Thyroid gland (tissue), 4 donors: ENCODE measurements at regions not wholly inside any gene's neighbourhood (a gene's known extent, or its start where the extent isn't known, plus 50 kb on each side); places are given as distances from the start of the nearest gene placed in this dataset.

ENCODE experiments used
- DNase-seq, 2 donors: peaks; one replicate each; pipeline ENCODE4 v3.0.0-alpha.2; 2019
- H3K27ac ChIP-seq, 3 donors: fragments of 200-600 bp; sonication (generic); 1 replicate in 2 of 3; 2 replicates in 1 of 3; pipeline ENCODE4 v1.5.1; 2016 to 2019; ENCODE audit warnings: mild to moderate bottlenecking in 1 of 3, moderate library complexity in 1 of 3
- H3K27me3 ChIP-seq: fragments of 200-600 bp; sonication (generic); one replicate; pipeline ENCODE4 v1.5.1; 2019
- H3K36me3 ChIP-seq, 2 donors: fragments of 200-600 bp; sonication (generic); one replicate each; pipeline ENCODE4 v1.5.1; 2016 to 2019
- H3K4me1 ChIP-seq, 2 donors: fragments of 200-600 bp; sonication (generic); one replicate each; pipeline ENCODE4 v1.5.1; 2017 to 2019
- H3K4me3 ChIP-seq, 3 donors: fragments of 200-600 bp; sonication (generic); replicated peaks in 1 of 3; 1 replicate in 2 of 3; 2 replicates in 1 of 3; pipeline ENCODE4 v1.5.1; 2016; ENCODE audit warnings: mild to moderate bottlenecking in 1 of 3
- H3K9me3 ChIP-seq: fragments of 200-600 bp; sonication (generic); one replicate; pipeline ENCODE4 v1.5.1; 2017
- POLR2A ChIP-seq, 2 donors: fragments of 450-650 bp; IDR thresholded peaks; one replicate each; pipeline ENCODE4 v1.6.1; 2017; ENCODE audit warnings: antibody characterized with exemption in 2 of 2, mild to moderate bottlenecking in 2 of 2, moderate library complexity in 1 of 2
- WGBS, 2 donors: methylation state at CpG; one replicate each; pipeline ENCODE4 v1.1.5; 2017; 5-methylcytosine and 5-hydroxymethylcytosine counted together
- intact Hi-C: fragments of 100-400 bp; cut with DNase I; formaldehyde crosslinking; loops from one replicate; pipeline ENCODE4 v1.15.1; 2023
- TF ChIP-seq, protein P1 (sequence below), 6 experiments: fragments of 200-600 bp in 3 of 6; fragments of 450-650 bp in 3 of 6; sonication (generic) in 3 of 6; IDR thresholded peaks; one replicate each; pipeline ENCODE4 v1.5.1; 2016 to 2019; ENCODE audit warnings: antibody characterized with exemption in 6 of 6, mild to moderate bottlenecking in 2 of 6, inconsistent platforms in 1 of 6, moderate library complexity in 1 of 6

DNA sequence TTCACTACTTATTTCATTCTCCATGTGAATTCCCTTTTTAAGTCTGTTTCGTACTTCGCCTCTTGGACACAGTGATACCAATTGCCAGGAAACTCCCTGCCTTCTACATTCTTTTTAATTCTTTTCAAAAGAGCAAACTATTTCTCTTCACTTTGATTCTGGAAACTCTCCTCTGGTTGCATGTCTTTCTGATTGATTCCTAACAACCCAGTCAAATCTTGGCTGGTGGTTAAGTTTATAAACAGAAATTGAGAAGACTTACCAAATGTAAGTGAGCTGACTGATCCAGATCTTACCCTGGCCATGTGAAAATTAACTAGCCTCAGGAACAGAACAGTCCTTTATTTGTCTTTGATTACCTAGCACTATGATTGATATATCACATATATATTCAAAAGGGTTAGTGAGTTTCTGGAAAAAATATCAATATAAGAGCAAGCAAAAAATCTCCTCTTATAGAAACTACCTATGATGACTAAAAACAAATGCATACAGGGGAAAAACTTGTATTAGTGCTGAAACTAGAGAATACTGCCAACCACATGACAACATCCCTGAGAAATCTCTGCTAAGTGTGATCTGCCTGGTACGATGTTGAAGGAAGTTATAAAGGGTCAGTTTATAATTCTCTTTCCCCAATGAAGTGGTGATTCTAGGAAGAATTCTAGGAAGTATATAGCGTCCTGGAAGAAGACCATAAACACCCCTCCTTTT is 152.6 kb upstream of the HTR2A start:
- no peak for DNase-seq
- Histone ChIP-seq H3K4me3 (no peak overlapping the region), H3K36me3 (no peaks in the 10 kb centered on the region), H3K27ac (no peak overlapping the region), H3K27me3 (no peaks in the 10 kb centered on the region), H3K4me1 (no peaks in the 10 kb centered on the region), H3K9me3 (no peaks in the 10 kb centered on the region)
- TF ChIP-seq, protein P1, sequence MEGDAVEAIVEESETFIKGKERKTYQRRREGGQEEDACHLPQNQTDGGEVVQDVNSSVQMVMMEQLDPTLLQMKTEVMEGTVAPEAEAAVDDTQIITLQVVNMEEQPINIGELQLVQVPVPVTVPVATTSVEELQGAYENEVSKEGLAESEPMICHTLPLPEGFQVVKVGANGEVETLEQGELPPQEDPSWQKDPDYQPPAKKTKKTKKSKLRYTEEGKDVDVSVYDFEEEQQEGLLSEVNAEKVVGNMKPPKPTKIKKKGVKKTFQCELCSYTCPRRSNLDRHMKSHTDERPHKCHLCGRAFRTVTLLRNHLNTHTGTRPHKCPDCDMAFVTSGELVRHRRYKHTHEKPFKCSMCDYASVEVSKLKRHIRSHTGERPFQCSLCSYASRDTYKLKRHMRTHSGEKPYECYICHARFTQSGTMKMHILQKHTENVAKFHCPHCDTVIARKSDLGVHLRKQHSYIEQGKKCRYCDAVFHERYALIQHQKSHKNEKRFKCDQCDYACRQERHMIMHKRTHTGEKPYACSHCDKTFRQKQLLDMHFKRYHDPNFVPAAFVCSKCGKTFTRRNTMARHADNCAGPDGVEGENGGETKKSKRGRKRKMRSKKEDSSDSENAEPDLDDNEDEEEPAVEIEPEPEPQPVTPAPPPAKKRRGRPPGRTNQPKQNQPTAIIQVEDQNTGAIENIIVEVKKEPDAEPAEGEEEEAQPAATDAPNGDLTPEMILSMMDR (IDR thresholded peaks at IDR 0.05), result no peak
- TF ChIP-seq POLR2A (IDR thresholded peaks at IDR 0.05), result no peak
- 75 to 77% methylated on average over 4 of the region's 4 CpGs for WGBS, 2 donors
- intact Hi-C loops, result no loop called here

DNA sequence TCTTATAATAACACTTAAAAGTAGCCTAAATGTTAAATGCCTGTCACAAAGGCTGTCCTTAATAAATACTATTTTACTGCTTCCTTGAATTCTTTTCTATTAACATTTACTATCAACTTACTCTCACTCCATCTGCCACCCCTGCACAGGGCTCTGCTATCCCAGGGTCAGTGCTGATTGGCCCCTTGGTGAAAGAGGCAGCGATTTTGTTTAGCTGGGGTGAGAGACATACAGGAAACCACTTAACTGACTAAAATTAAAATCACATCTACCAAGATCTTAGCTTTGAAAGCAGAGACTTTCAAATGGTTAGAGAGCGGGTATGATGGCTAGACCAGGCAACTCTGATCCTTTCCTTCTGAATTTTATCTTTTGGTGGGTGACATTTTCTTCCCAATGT is 149.9 kb upstream of the HTR2A start:
- H3K4me1 ChIP-seq, result no peaks in the 10 kb centered on the region
- TF ChIP-seq, protein P1 (IDR thresholded peaks at IDR 0.05), result no peak
- TF ChIP-seq POLR2A (IDR thresholded peaks at IDR 0.05), result no peak
- intact Hi-C loops, result no loop called here
- H3K27me3 ChIP-seq, result no peaks in the 10 kb centered on the region
- H3K27ac ChIP-seq, result no peak overlapping the region
- no peaks in the 10 kb centered on the region for H3K9me3 ChIP-seq
- DNase-seq, result no peak
- no peak overlapping the region for H3K4me3 ChIP-seq
- no peaks in the 10 kb centered on the region for H3K36me3 ChIP-seq
- WGBS, 2 donors, result 51 to 69% methylated on average over 2 of the region's 2 CpGs

DNA sequence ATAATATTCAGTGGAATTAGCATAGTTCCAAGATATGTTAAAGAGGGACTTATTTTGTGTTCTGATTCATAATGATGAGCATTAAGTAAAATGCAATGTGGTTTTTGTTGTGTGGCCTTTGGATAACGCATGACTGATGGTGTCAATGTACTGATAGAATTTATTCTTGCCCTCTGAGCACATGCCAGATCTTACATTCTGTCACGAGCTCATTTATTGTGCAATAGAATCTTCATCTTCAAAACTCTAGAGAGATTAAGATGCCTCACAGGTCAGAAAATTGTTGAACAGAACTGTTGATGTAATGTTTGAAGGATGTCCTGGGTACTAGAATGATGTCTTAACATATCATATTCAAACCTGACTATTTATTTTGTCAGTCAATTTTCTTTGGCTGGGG is 148.0 kb upstream of the HTR2A start:
- Histone ChIP-seq H3K27ac (no peak overlapping the region), H3K36me3 (no peaks in the 10 kb centered on the region), H3K4me3 (no peak overlapping the region), H3K27me3 (no peaks in the 10 kb centered on the region), H3K4me1 (no peaks in the 10 kb centered on the region), H3K9me3 (no peaks in the 10 kb centered on the region)
- DNase-seq, result no peak
- intact Hi-C loops, result no loop called here
- no peak for TF ChIP-seq POLR2A (IDR thresholded peaks at IDR 0.05)
- TF ChIP-seq, protein P1 (IDR thresholded peaks at IDR 0.05), result no peak
- 82 to 84% methylated on average over 2 of the region's 2 CpGs for WGBS, 2 donors

DNA sequence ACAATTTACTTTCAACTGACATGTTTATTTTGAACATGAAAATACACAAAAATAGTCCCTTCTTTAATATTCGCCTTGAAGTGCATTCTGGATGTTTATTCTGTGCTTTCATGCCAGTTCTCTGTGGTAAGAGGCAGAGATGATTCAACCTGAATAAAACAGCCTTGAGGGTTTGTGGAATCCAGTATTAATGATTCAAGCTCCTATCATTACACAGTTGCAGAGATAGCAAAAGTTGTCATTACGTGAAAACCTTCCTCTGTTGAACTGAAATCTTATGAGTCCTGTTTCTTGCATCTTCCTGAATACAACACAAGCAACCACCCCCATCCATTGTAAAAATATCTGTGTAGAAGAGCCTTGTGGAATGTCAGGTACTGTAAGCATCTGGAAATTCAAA is 142.3 kb upstream of the HTR2A start:
- WGBS, 2 donors, result 77 to 91% methylated on average over 2 of the region's 2 CpGs
- Histone ChIP-seq H3K36me3 (no peaks in the 10 kb centered on the region), H3K9me3 (no peaks in the 10 kb centered on the region), H3K4me3 (no peak overlapping the region), H3K4me1 (no peaks in the 10 kb centered on the region), H3K27me3 (no peaks in the 10 kb centered on the region), H3K27ac (no peak overlapping the region)
- intact Hi-C loops, result no loop called here
- TF ChIP-seq, protein P1 (IDR thresholded peaks at IDR 0.05), result no peak
- no peak for TF ChIP-seq POLR2A (IDR thresholded peaks at IDR 0.05)
- DNase-seq, result no peak

DNA sequence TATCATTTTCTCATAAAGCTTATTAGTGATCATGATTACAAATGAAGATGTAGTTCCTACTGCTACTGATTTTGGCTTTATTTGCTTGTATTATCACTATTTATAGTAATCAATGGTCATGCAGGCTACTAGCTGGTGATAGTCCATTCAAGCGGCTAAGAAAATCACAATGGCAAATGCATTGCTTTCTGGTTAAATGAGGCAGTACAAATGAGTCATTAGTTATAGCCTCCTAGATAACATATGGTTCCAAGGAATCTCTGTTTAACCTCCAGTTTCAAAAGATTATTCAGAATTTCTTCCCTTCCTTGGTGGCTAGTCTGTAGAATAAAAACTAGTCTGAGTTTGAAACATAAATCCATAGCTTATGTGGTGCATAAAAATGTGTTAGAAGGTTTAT is 141.3 kb upstream of the HTR2A start:
- Histone ChIP-seq H3K4me3 (no peak overlapping the region), H3K9me3 (no peaks in the 10 kb centered on the region), H3K36me3 (no peaks in the 10 kb centered on the region), H3K4me1 (no peaks in the 10 kb centered on the region), H3K27me3 (no peaks in the 10 kb centered on the region), H3K27ac (no peak overlapping the region)
- DNase-seq, result no peak
- WGBS, 2 donors, result 94 to 100% methylated on average over 1 of the region's 1 CpG
- TF ChIP-seq, protein P1 (IDR thresholded peaks at IDR 0.05), result no peak
- no peak for TF ChIP-seq POLR2A (IDR thresholded peaks at IDR 0.05)
- intact Hi-C loops, result no loop called here
